IMR-90 (cell line): ENCODE measurements at regions not wholly inside any gene's neighbourhood (a gene's known extent, or its start where the extent isn't known, plus 50 kb on each side); places are given as distances from the start of the nearest gene placed in this dataset.

Source experiments
- ATAC-seq: fragments of 200-7000 bp; cut with Tn5 transposase; 2 replicates; pipeline ENCODE4 v1.9.1; 2020; ENCODE audit warnings: low read depth, mild to moderate bottlenecking, moderate library complexity
- BruUV-seq: library from RNA; stranded (reverse); fragments of 400-500 nt; replicated peaks from 2 replicates; lab custom pipeline; 2021; lab: Mats Ljungman, UMichigan
- CTCF ChIA-PET: fragments of 300-600 bp; formaldehyde crosslinking; extraction: SDS; loops from one replicate; lab custom pipeline; 2021; ENCODE audit warnings: antibody characterized with exemption; lab: Yijun Ruan, JAX
- POLR2A ChIA-PET: fragments of 300-600 bp; sonication (Branson Sonifier 250); formaldehyde crosslinking; loops from one replicate; lab custom pipeline; 2022; ENCODE audit warnings: antibody characterized with exemption; ENCODE audit not compliant: unreplicated experiment; lab: Charles Lee
- DNase-seq: peaks from one replicate; pipeline ENCODE4 v3.0.0; 2013
- H2AFZ ChIP-seq: replicated peaks from 2 replicates; pipeline ENCODE3; 2013; ENCODE audit warnings: low read length, mild to moderate bottlenecking; ENCODE audit not compliant: poor library complexity
- H2AK5ac ChIP-seq: 2 replicates; pipeline ENCODE4 v1.6.1; 2013; ENCODE audit warnings: low read depth, low read length, inconsistent platforms
- H2AK9ac ChIP-seq: replicated peaks from 2 replicates; pipeline ENCODE3; 2013; ENCODE audit warnings: mild to moderate bottlenecking, low read depth, low read length, moderate library complexity; ENCODE audit not compliant: poor library complexity
- H2BK120ac ChIP-seq: 2 replicates; pipeline ENCODE4 v1.6.1; 2013; ENCODE audit warnings: low read depth, low read length, inconsistent platforms
- H2BK15ac ChIP-seq: 3 replicates; pipeline ENCODE4 v1.6.1; 2013; ENCODE audit warnings: low read depth, low read length, inconsistent platforms
- H2BK20ac ChIP-seq: 2 replicates; pipeline ENCODE4 v1.6.1; 2013; ENCODE audit warnings: low read depth, mild to moderate bottlenecking, inconsistent platforms, low read length, moderate library complexity
- H2BK5ac ChIP-seq: 2 replicates; pipeline ENCODE4 v1.6.1; 2013; ENCODE audit warnings: mild to moderate bottlenecking, low read depth, low read length, inconsistent platforms; ENCODE audit not compliant: poor library complexity, severe bottlenecking
- H3K14ac ChIP-seq: replicated peaks from 2 replicates; pipeline ENCODE4 v1.6.1; 2013; ENCODE audit warnings: low read depth, low read length, inconsistent platforms
- H3K18ac ChIP-seq: 2 replicates; pipeline ENCODE4 v1.6.1; 2013; ENCODE audit warnings: low read depth, low read length, control low read depth
- H3K23ac ChIP-seq: 2 replicates; pipeline ENCODE4 v1.6.1; 2013; ENCODE audit warnings: low read depth, low read length, inconsistent platforms
- H3K27ac ChIP-seq: 2 replicates; pipeline ENCODE4 v1.5.1; 2013; ENCODE audit warnings: mild to moderate bottlenecking, control low read depth, low read length; ENCODE audit not compliant: insufficient read depth
- H3K27me3 ChIP-seq: 2 replicates; pipeline ENCODE4 v1.6.1; 2013; ENCODE audit warnings: low read length; ENCODE audit not compliant: control insufficient read depth, insufficient read depth
- H3K36me3 ChIP-seq: 2 replicates; pipeline ENCODE4 v1.6.1; 2013; ENCODE audit warnings: low read length, mixed read lengths; ENCODE audit not compliant: control insufficient read depth, insufficient read depth
- H3K4ac ChIP-seq: 2 replicates; pipeline ENCODE4 v1.6.1; 2013; ENCODE audit warnings: low read depth, low read length, inconsistent platforms
- H3K4me1 ChIP-seq: 2 replicates; pipeline ENCODE4 v1.6.1; 2013; ENCODE audit warnings: low read length, mixed read lengths; ENCODE audit not compliant: control insufficient read depth, insufficient read depth
- H3K4me2 ChIP-seq: 2 replicates; pipeline ENCODE4 v1.6.1; 2013; ENCODE audit warnings: low read depth, mild to moderate bottlenecking, control low read depth, low read length, moderate library complexity
- H3K4me3 ChIP-seq: 2 replicates; pipeline ENCODE4 v1.5.1; 2013; ENCODE audit warnings: low read depth, mild to moderate bottlenecking, control low read depth, low read length, moderate library complexity; ENCODE audit not compliant: insufficient read depth
- H3K56ac ChIP-seq: 2 replicates; pipeline ENCODE4 v1.6.1; 2013; ENCODE audit warnings: low read length, inconsistent platforms; ENCODE audit not compliant: insufficient read depth; ENCODE audit errors: extremely low read depth
- H3K79me1 ChIP-seq, 2 experiments: 2 replicates each; pipeline ENCODE4 v1.6.1; 2013; ENCODE audit warnings: low read length in 2 of 2, inconsistent platforms in 1 of 2, low read depth in 1 of 2
- H3K9ac ChIP-seq: 2 replicates; pipeline ENCODE4 v1.6.1; 2013; ENCODE audit warnings: low read depth, low read length, control low read depth
- H3K9me1 ChIP-seq: 2 replicates; pipeline ENCODE4 v1.6.1; 2013; ENCODE audit warnings: low read length, inconsistent platforms; ENCODE audit not compliant: insufficient read depth
- H3K9me3 ChIP-seq: 2 replicates; pipeline ENCODE4 v1.6.1; 2013; ENCODE audit warnings: low read length; ENCODE audit not compliant: control insufficient read depth, insufficient read depth
- H4K20me1 ChIP-seq: 2 replicates; pipeline ENCODE4 v1.6.1; 2013; ENCODE audit warnings: low read length, inconsistent platforms; ENCODE audit not compliant: insufficient read depth
- H4K5ac ChIP-seq: 2 replicates; pipeline ENCODE4 v1.6.1; 2013; ENCODE audit warnings: mild to moderate bottlenecking, low read depth, low read length, control low read depth
- H4K8ac ChIP-seq, 2 experiments: 2 replicates each; pipeline ENCODE4 v1.6.1; 2013; ENCODE audit warnings: low read depth in 2 of 2, low read length in 2 of 2, control low read depth in 1 of 2, inconsistent platforms in 1 of 2
- H4K91ac ChIP-seq: 2 replicates; pipeline ENCODE4 v1.6.1; 2013; ENCODE audit warnings: low read depth, low read length, inconsistent platforms; ENCODE audit not compliant: insufficient read depth
- BHLHE40 ChIP-seq: fragments of 150-350 bp; IDR thresholded peaks from 2 replicates; pipeline ENCODE4 v1.6.1; 2016; ENCODE audit warnings: mild to moderate bottlenecking, low read depth, low read length
- CEBPB ChIP-seq: IDR thresholded peaks from 2 replicates; pipeline ENCODE4 v1.6.1; 2012; ENCODE audit warnings: low read depth, low read length, improper control_type of control experiment
- CHD1 ChIP-seq: IDR thresholded peaks from 2 replicates; pipeline ENCODE4 v1.6.1; 2012; ENCODE audit warnings: low read depth, low read length, improper control_type of control experiment
- CTCF ChIP-seq: conservative IDR thresholded peaks from 2 replicates; pipeline ENCODE4 v1.5.1; 2012; ENCODE audit warnings: mild to moderate bottlenecking, low read depth, low read length, improper control_type of control experiment
- ELK1 ChIP-seq: fragments of 150-350 bp; IDR thresholded peaks from 2 replicates; pipeline ENCODE4 v1.6.1; 2016; ENCODE audit warnings: low read depth, mild to moderate bottlenecking, low read length, moderate library complexity, borderline replicate concordance
- FOS ChIP-seq: fragments of 150-350 bp; IDR thresholded peaks from 2 replicates; pipeline ENCODE4 v1.6.1; 2016; ENCODE audit warnings: low read depth, low read length
- MAFK ChIP-seq: IDR thresholded peaks from 2 replicates; pipeline ENCODE4 v1.6.1; 2012; ENCODE audit warnings: low read depth, low read length, improper control_type of control experiment
- MAZ ChIP-seq: IDR thresholded peaks from 2 replicates; pipeline ENCODE4 v1.6.1; 2012; ENCODE audit warnings: low read depth, mild to moderate bottlenecking, low read length, improper control_type of control experiment, moderate library complexity, borderline replicate concordance
- MXI1 ChIP-seq: IDR thresholded peaks from 2 replicates; pipeline ENCODE4 v1.6.1; 2012; ENCODE audit warnings: low read depth, mild to moderate bottlenecking, low read length, moderate library complexity, borderline replicate concordance
- NFE2L2 ChIP-seq: fragments of 150-350 bp; IDR thresholded peaks from 2 replicates; pipeline ENCODE4 v1.6.1; 2016; ENCODE audit warnings: low read depth, mild to moderate bottlenecking, low read length
- POLR2A ChIP-seq: IDR thresholded peaks from 2 replicates; pipeline ENCODE4 v1.6.1; 2012; ENCODE audit warnings: mild to moderate bottlenecking, low read depth, low read length
- RAD21 ChIP-seq: IDR thresholded peaks from 2 replicates; pipeline ENCODE4 v1.6.1; 2012; ENCODE audit warnings: low read length, improper control_type of control experiment
- RCOR1 ChIP-seq: IDR thresholded peaks from 2 replicates; pipeline ENCODE4 v1.6.1; 2012; ENCODE audit warnings: mild to moderate bottlenecking, low read length, improper control_type of control experiment; ENCODE audit not compliant: insufficient replicate concordance
- RFX5 ChIP-seq: IDR thresholded peaks from 2 replicates; pipeline ENCODE4 v1.8.0; 2012; ENCODE audit warnings: low read depth, mild to moderate bottlenecking, low read length, moderate library complexity
- SMC3 ChIP-seq: fragments of 150-350 bp; IDR thresholded peaks from 2 replicates; pipeline ENCODE4 v1.6.1; 2016; ENCODE audit warnings: low read depth, mild to moderate bottlenecking, antibody characterized with exemption, low read length, moderate library complexity
- USF2 ChIP-seq: fragments of 150-350 bp; IDR thresholded peaks from 2 replicates; pipeline ENCODE4 v1.6.1; 2017; ENCODE audit warnings: mild to moderate bottlenecking, antibody characterized with exemption, low read length, low read depth
- WGBS, 2 experiments: methylation state at CpG; one replicate each; pipeline versions ENCODE4 v1.1.5 to v1.1.7; 2013; ENCODE audit warnings: missing lambda C conversion rate in 2 of 2; ENCODE audit not compliant: insufficient read length in 1 of 2; ENCODE audit errors: extremely low coverage in 2 of 2; 5-methylcytosine and 5-hydroxymethylcytosine counted together
- dilution Hi-C: fragments of 300-500 bp; cut with HindIII; formaldehyde crosslinking; loops from one replicate; pipeline ENCODE4 v1.14.3; 2018; ENCODE audit warnings: low sequenced_read_pairs; ENCODE audit not compliant: unreplicated experiment
- in situ Hi-C: fragments of 300-500 bp; cut with MboI; formaldehyde crosslinking; loops from 3 replicates; pipeline ENCODE4 v1.14.3; 2019; ENCODE audit warnings: low sequenced_read_pairs, inconsistent platforms, mixed read lengths
- intact Hi-C: fragments of 100-400 bp; cut with micrococcal nuclease; formaldehyde crosslinking; loops from 2 replicates; pipeline ENCODE4 v1.10.0; 2022

- DNase-seq (no peak), ATAC-seq (no peak)
- no peak overlapping the region for H3K27ac ChIP-seq
- H3K23ac ChIP-seq = no peak overlapping the region
- H3K36me3 ChIP-seq = no peaks in the 10 kb centered on the region
- no peak overlapping the region for H3K4me2 ChIP-seq
- H3K27me3 ChIP-seq = peaks cover 16% of the 10 kb centered on the region
- 51% methylated on average over 8 of the region's 11 CpGs; no CpG with 5 or more reads in 1 of the 2 experiments for WGBS, 2 experiments
- no peak overlapping the region for H4K8ac ChIP-seq
- intact Hi-C loops = no loop called here
- no peak overlapping the region for H3K56ac ChIP-seq
- no peak overlapping the region for H3K4me3 ChIP-seq
- in situ Hi-C loops = no loop called here
- no peaks in the 10 kb centered on the region for H3K9me1 ChIP-seq
- no peak overlapping the region for H2BK15ac ChIP-seq
- H2BK120ac ChIP-seq = no peak overlapping the region
- H3K18ac ChIP-seq = no peak overlapping the region
- dilution Hi-C loops = no loop called here
- H4K91ac ChIP-seq = no peak overlapping the region
- H3K9me3 ChIP-seq = no peaks in the 10 kb centered on the region
- CTCF ChIA-PET = no interaction called here
- H2AFZ ChIP-seq = no peak overlapping the region
- POLR2A ChIA-PET = no interaction called here
- BruUV-seq = no TSS peak
- no peaks in the 10 kb centered on the region for H3K79me1 ChIP-seq
- no peak overlapping the region for H2BK20ac ChIP-seq
- H4K5ac ChIP-seq = no peak overlapping the region
- H2AK5ac ChIP-seq = no peak overlapping the region
- H3K14ac ChIP-seq = no peak overlapping the region
- peaks cover 2% of the 10 kb centered on the region; the same call in 1 of the 2 replicates for H3K4me1 ChIP-seq
- no peak overlapping the region for H3K9ac ChIP-seq
- no peak overlapping the region for H3K4ac ChIP-seq
- peak overlapping the region; percentile 31 for H2AK9ac ChIP-seq
- TF ChIP-seq NFE2L2 (no peak), FOS (no peak), ELK1 (no peak), CTCF (no peak), RAD21 (no peak), MAZ (no peak), RCOR1 (no peak), BHLHE40 (no peak), CEBPB (no peak), CHD1 (no peak), USF2 (no peak), POLR2A (no peak), MAFK (no peak), SMC3 (no peak), RFX5 (no peak), MXI1 (no peak)
- H4K20me1 ChIP-seq = no peaks in the 10 kb centered on the region
- H2BK5ac ChIP-seq = no peak overlapping the region
Observed at GRCh38 chr2:236685979-236686520, 116.4 kb downstream of the ACKR3 start.
